Osteoblast (primary cell): ENCODE measurements at regions not wholly inside any gene's neighbourhood (a gene's known extent, or its start where the extent isn't known, plus 50 kb on each side); places are given as distances from the start of the nearest gene placed in this dataset.

ENCODE experiments used
- DNase-seq: peaks from one replicate; pipeline ENCODE4 v3.0.0; 2011; ENCODE audit warnings: low spot score, mixed read lengths; ENCODE audit not compliant: insufficient read length; ENCODE audit errors: missing footprints
- H2AFZ ChIP-seq: 2 replicates; pipeline ENCODE4 v1.6.0; 2011; ENCODE audit warnings: mild to moderate bottlenecking, low read length
- H3K27ac ChIP-seq: 2 replicates; pipeline ENCODE4 v1.5.1; 2011; ENCODE audit warnings: mild to moderate bottlenecking, low read depth, low read length, moderate library complexity
- H3K27me3 ChIP-seq: 2 replicates; pipeline ENCODE4 v1.6.0; 2012; ENCODE audit warnings: mild to moderate bottlenecking, control low read depth, inconsistent platforms, low read length, moderate library complexity; ENCODE audit not compliant: insufficient read depth
- H3K36me3 ChIP-seq: 2 replicates; pipeline ENCODE4 v1.5.1; 2011; ENCODE audit warnings: mild to moderate bottlenecking, low read length, control low read depth, moderate library complexity; ENCODE audit not compliant: insufficient read depth
- H3K4me1 ChIP-seq: 2 replicates; pipeline ENCODE4 v1.5.1; 2011; ENCODE audit warnings: mild to moderate bottlenecking, low read length, control low read depth, moderate library complexity; ENCODE audit not compliant: insufficient read depth
- H3K4me2 ChIP-seq: 2 replicates; pipeline ENCODE4 v1.6.0; 2011; ENCODE audit warnings: mild to moderate bottlenecking, low read length; ENCODE audit not compliant: insufficient read depth
- H3K4me3 ChIP-seq: fragments of 200-600 bp; sonication (generic); 3 replicates; pipeline ENCODE4 v1.5.1; 2012; ENCODE audit warnings: mild to moderate bottlenecking, low read length, inconsistent platforms; ENCODE audit not compliant: insufficient read depth
- H3K79me2 ChIP-seq: 2 replicates; pipeline ENCODE4 v1.6.0; 2012; ENCODE audit warnings: mild to moderate bottlenecking, low read length, control low read depth, inconsistent platforms; ENCODE audit not compliant: insufficient read depth
- H3K9me3 ChIP-seq: 2 replicates; pipeline ENCODE4 v1.5.1; 2011; ENCODE audit warnings: low read depth, low read length, control low read depth
- H4K20me1 ChIP-seq: 2 replicates; pipeline ENCODE4 v1.6.0; 2012; ENCODE audit warnings: mild to moderate bottlenecking, low read length, control low read depth; ENCODE audit not compliant: insufficient read depth
- CTCF ChIP-seq: IDR thresholded peaks from 2 replicates; pipeline ENCODE4 v1.5.1; 2011; ENCODE audit warnings: mild to moderate bottlenecking, low read depth, low read length, moderate library complexity; ENCODE audit errors: extremely low read depth

- no peak for DNase-seq
- TF ChIP-seq CTCF, result no peak
- H4K20me1 ChIP-seq, result no peaks in the 10 kb centered on the region
Observed at GRCh38 chr17:71057448-71057847, 888.1 kb downstream of the KCNJ2 start.

GRCh38 chr17:71057938-71058337 is 888.6 kb downstream of the KCNJ2 start:
- Histone ChIP-seq H3K27ac (peak overlapping the region; percentile 7), H3K4me3 (peak overlapping the region; percentile 8), H2AFZ (peak overlapping the region; percentile 79), H3K36me3 (no peaks in the 10 kb centered on the region), H3K4me1 (no peaks in the 10 kb centered on the region), H4K20me1 (no peaks in the 10 kb centered on the region), H3K27me3 (no peaks in the 10 kb centered on the region), H3K4me2 (peak overlapping the region; percentile 58), H3K9me3 (no peaks in the 10 kb centered on the region), H3K79me2 (no peaks in the 10 kb centered on the region)
- TF ChIP-seq CTCF, result no peak
- no peak for DNase-seq

More at GRCh38 chr17:71057448-71057847, 888.1 kb downstream of the KCNJ2 start:
- Histone ChIP-seq H3K4me3 (peak overlapping the region; percentile 8), H3K9me3 (no peaks in the 10 kb centered on the region), H2AFZ (peak overlapping the region; percentile 79), H3K36me3 (no peaks in the 10 kb centered on the region), H3K4me2 (peak overlapping the region; percentile 58), H3K4me1 (no peaks in the 10 kb centered on the region), H3K79me2 (no peaks in the 10 kb centered on the region), H3K27ac (peak overlapping the region; percentile 7), H3K27me3 (no peaks in the 10 kb centered on the region)

GRCh38 chr17:71063127-71063526 is 893.8 kb downstream of the KCNJ2 start:
- no peaks in the 10 kb centered on the region for H3K9me3 ChIP-seq
- no peaks in the 10 kb centered on the region for H3K36me3 ChIP-seq
- no peaks in the 10 kb centered on the region for H4K20me1 ChIP-seq
- H2AFZ ChIP-seq, result no peak overlapping the region
- no peak overlapping the region for H3K4me2 ChIP-seq
- no peak for DNase-seq
- no peaks in the 10 kb centered on the region for H3K27me3 ChIP-seq
- H3K27ac ChIP-seq, result no peak overlapping the region
- H3K4me3 ChIP-seq, result no peak overlapping the region
- no peaks in the 10 kb centered on the region for H3K4me1 ChIP-seq
- no peaks in the 10 kb centered on the region for H3K79me2 ChIP-seq
- no peak for TF ChIP-seq CTCF

GRCh38 chr17:71063559-71063958 is 894.2 kb downstream of the KCNJ2 start:
- no peaks in the 10 kb centered on the region for H3K9me3 ChIP-seq
- no peak overlapping the region for H3K4me2 ChIP-seq
- no peaks in the 10 kb centered on the region for H3K4me1 ChIP-seq
- H3K27ac ChIP-seq, result no peak overlapping the region
- H3K36me3 ChIP-seq, result no peaks in the 10 kb centered on the region
- no peak overlapping the region for H2AFZ ChIP-seq
- no peaks in the 10 kb centered on the region for H4K20me1 ChIP-seq
- no peaks in the 10 kb centered on the region for H3K79me2 ChIP-seq
- no peak for TF ChIP-seq CTCF
- no peak for DNase-seq
- H3K27me3 ChIP-seq, result no peaks in the 10 kb centered on the region
- H3K4me3 ChIP-seq, result no peak overlapping the region
